IMR-90 (cell line): ENCODE measurements at regions not wholly inside any gene's neighbourhood (a gene's known extent, or its start where the extent isn't known, plus 50 kb on each side); places are given as distances from the start of the nearest gene placed in this dataset.
A peak's percentile ranks its signal among the peaks of the same experiment; 100 is the strongest.

ENCODE experiments used
- ATAC-seq: fragments of 200-7000 bp; cut with Tn5 transposase; 2 replicates; pipeline ENCODE4 v1.9.1; 2020; ENCODE audit warnings: low read depth, mild to moderate bottlenecking, moderate library complexity
- BruUV-seq: library from RNA; stranded (reverse); fragments of 400-500 nt; replicated peaks from 2 replicates; lab custom pipeline; 2021; lab: Mats Ljungman, UMichigan
- CTCF ChIA-PET: fragments of 300-600 bp; formaldehyde crosslinking; extraction: SDS; loops from one replicate; lab custom pipeline; 2021; ENCODE audit warnings: antibody characterized with exemption; lab: Yijun Ruan, JAX
- POLR2A ChIA-PET: fragments of 300-600 bp; sonication (Branson Sonifier 250); formaldehyde crosslinking; loops from one replicate; lab custom pipeline; 2022; ENCODE audit warnings: antibody characterized with exemption; ENCODE audit not compliant: unreplicated experiment; lab: Charles Lee
- DNase-seq: peaks from one replicate; pipeline ENCODE4 v3.0.0; 2013
- H2AFZ ChIP-seq: replicated peaks from 2 replicates; pipeline ENCODE3; 2013; ENCODE audit warnings: low read length, mild to moderate bottlenecking; ENCODE audit not compliant: poor library complexity
- H2AK5ac ChIP-seq: 2 replicates; pipeline ENCODE4 v1.6.1; 2013; ENCODE audit warnings: low read depth, low read length, inconsistent platforms
- H2AK9ac ChIP-seq: replicated peaks from 2 replicates; pipeline ENCODE3; 2013; ENCODE audit warnings: mild to moderate bottlenecking, low read depth, low read length, moderate library complexity; ENCODE audit not compliant: poor library complexity
- H2BK120ac ChIP-seq: 2 replicates; pipeline ENCODE4 v1.6.1; 2013; ENCODE audit warnings: low read depth, low read length, inconsistent platforms
- H2BK15ac ChIP-seq: 3 replicates; pipeline ENCODE4 v1.6.1; 2013; ENCODE audit warnings: low read depth, low read length, inconsistent platforms
- H2BK20ac ChIP-seq: 2 replicates; pipeline ENCODE4 v1.6.1; 2013; ENCODE audit warnings: low read depth, mild to moderate bottlenecking, inconsistent platforms, low read length, moderate library complexity
- H2BK5ac ChIP-seq: 2 replicates; pipeline ENCODE4 v1.6.1; 2013; ENCODE audit warnings: mild to moderate bottlenecking, low read depth, low read length, inconsistent platforms; ENCODE audit not compliant: poor library complexity, severe bottlenecking
- H3K14ac ChIP-seq: replicated peaks from 2 replicates; pipeline ENCODE4 v1.6.1; 2013; ENCODE audit warnings: low read depth, low read length, inconsistent platforms
- H3K18ac ChIP-seq: 2 replicates; pipeline ENCODE4 v1.6.1; 2013; ENCODE audit warnings: low read depth, low read length, control low read depth
- H3K23ac ChIP-seq: 2 replicates; pipeline ENCODE4 v1.6.1; 2013; ENCODE audit warnings: low read depth, low read length, inconsistent platforms
- H3K27ac ChIP-seq: 2 replicates; pipeline ENCODE4 v1.5.1; 2013; ENCODE audit warnings: mild to moderate bottlenecking, control low read depth, low read length; ENCODE audit not compliant: insufficient read depth
- H3K27me3 ChIP-seq: 2 replicates; pipeline ENCODE4 v1.6.1; 2013; ENCODE audit warnings: low read length; ENCODE audit not compliant: control insufficient read depth, insufficient read depth
- H3K36me3 ChIP-seq: 2 replicates; pipeline ENCODE4 v1.6.1; 2013; ENCODE audit warnings: low read length, mixed read lengths; ENCODE audit not compliant: control insufficient read depth, insufficient read depth
- H3K4ac ChIP-seq: 2 replicates; pipeline ENCODE4 v1.6.1; 2013; ENCODE audit warnings: low read depth, low read length, inconsistent platforms
- H3K4me1 ChIP-seq: 2 replicates; pipeline ENCODE4 v1.6.1; 2013; ENCODE audit warnings: low read length, mixed read lengths; ENCODE audit not compliant: control insufficient read depth, insufficient read depth
- H3K4me2 ChIP-seq: 2 replicates; pipeline ENCODE4 v1.6.1; 2013; ENCODE audit warnings: low read depth, mild to moderate bottlenecking, control low read depth, low read length, moderate library complexity
- H3K4me3 ChIP-seq: 2 replicates; pipeline ENCODE4 v1.5.1; 2013; ENCODE audit warnings: low read depth, mild to moderate bottlenecking, control low read depth, low read length, moderate library complexity; ENCODE audit not compliant: insufficient read depth
- H3K56ac ChIP-seq: 2 replicates; pipeline ENCODE4 v1.6.1; 2013; ENCODE audit warnings: low read length, inconsistent platforms; ENCODE audit not compliant: insufficient read depth; ENCODE audit errors: extremely low read depth
- H3K79me1 ChIP-seq, 2 experiments: 2 replicates each; pipeline ENCODE4 v1.6.1; 2013; ENCODE audit warnings: low read length in 2 of 2, inconsistent platforms in 1 of 2, low read depth in 1 of 2
- H3K9ac ChIP-seq: 2 replicates; pipeline ENCODE4 v1.6.1; 2013; ENCODE audit warnings: low read depth, low read length, control low read depth
- H3K9me1 ChIP-seq: 2 replicates; pipeline ENCODE4 v1.6.1; 2013; ENCODE audit warnings: low read length, inconsistent platforms; ENCODE audit not compliant: insufficient read depth
- H3K9me3 ChIP-seq: 2 replicates; pipeline ENCODE4 v1.6.1; 2013; ENCODE audit warnings: low read length; ENCODE audit not compliant: control insufficient read depth, insufficient read depth
- H4K20me1 ChIP-seq: 2 replicates; pipeline ENCODE4 v1.6.1; 2013; ENCODE audit warnings: low read length, inconsistent platforms; ENCODE audit not compliant: insufficient read depth
- H4K5ac ChIP-seq: 2 replicates; pipeline ENCODE4 v1.6.1; 2013; ENCODE audit warnings: mild to moderate bottlenecking, low read depth, low read length, control low read depth
- H4K8ac ChIP-seq, 2 experiments: 2 replicates each; pipeline ENCODE4 v1.6.1; 2013; ENCODE audit warnings: low read depth in 2 of 2, low read length in 2 of 2, control low read depth in 1 of 2, inconsistent platforms in 1 of 2
- H4K91ac ChIP-seq: 2 replicates; pipeline ENCODE4 v1.6.1; 2013; ENCODE audit warnings: low read depth, low read length, inconsistent platforms; ENCODE audit not compliant: insufficient read depth
- BHLHE40 ChIP-seq: fragments of 150-350 bp; IDR thresholded peaks from 2 replicates; pipeline ENCODE4 v1.6.1; 2016; ENCODE audit warnings: mild to moderate bottlenecking, low read depth, low read length
- MAFK ChIP-seq: IDR thresholded peaks from 2 replicates; pipeline ENCODE4 v1.6.1; 2012; ENCODE audit warnings: low read depth, low read length, improper control_type of control experiment
- SMC3 ChIP-seq: fragments of 150-350 bp; IDR thresholded peaks from 2 replicates; pipeline ENCODE4 v1.6.1; 2016; ENCODE audit warnings: low read depth, mild to moderate bottlenecking, antibody characterized with exemption, low read length, moderate library complexity
- WGBS, 2 experiments: methylation state at CpG; one replicate each; pipeline versions ENCODE4 v1.1.5 to v1.1.7; 2013; ENCODE audit warnings: missing lambda C conversion rate in 2 of 2; ENCODE audit not compliant: insufficient read length in 1 of 2; ENCODE audit errors: extremely low coverage in 2 of 2; 5-methylcytosine and 5-hydroxymethylcytosine counted together
- dilution Hi-C: fragments of 300-500 bp; cut with HindIII; formaldehyde crosslinking; loops from one replicate; pipeline ENCODE4 v1.14.3; 2018; ENCODE audit warnings: low sequenced_read_pairs; ENCODE audit not compliant: unreplicated experiment
- in situ Hi-C: fragments of 300-500 bp; cut with MboI; formaldehyde crosslinking; loops from 3 replicates; pipeline ENCODE4 v1.14.3; 2019; ENCODE audit warnings: low sequenced_read_pairs, inconsistent platforms, mixed read lengths
- intact Hi-C: fragments of 100-400 bp; cut with micrococcal nuclease; formaldehyde crosslinking; loops from 2 replicates; pipeline ENCODE4 v1.10.0; 2022
- TF ChIP-seq, protein P1 (sequence below): fragments of 150-350 bp; IDR thresholded peaks from 2 replicates; pipeline ENCODE4 v1.6.1; 2017; ENCODE audit warnings: mild to moderate bottlenecking, antibody characterized with exemption, low read length, low read depth

DNA sequence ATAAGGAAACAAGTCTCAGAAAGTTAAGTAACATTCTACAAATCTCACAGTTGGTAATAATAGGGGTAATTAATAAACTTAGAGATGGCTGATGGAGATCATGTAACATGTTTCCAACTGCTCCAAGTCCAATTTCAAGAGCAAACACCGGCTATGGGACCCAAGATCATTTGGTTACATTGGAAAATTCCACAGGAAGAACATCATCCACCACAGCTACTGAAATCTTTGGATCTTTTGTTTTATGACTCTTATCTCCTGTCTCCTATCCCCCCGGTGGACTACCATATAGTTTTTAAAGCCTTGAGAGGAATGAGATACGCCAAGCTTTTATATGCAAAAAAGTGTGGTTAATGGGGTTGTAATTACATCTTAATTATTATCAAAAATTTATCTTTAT is 216.1 kb downstream of the WNT5A start:
- TF ChIP-seq BHLHE40 (no peak), SMC3 (no peak), MAFK (no peak)
- TF ChIP-seq, protein P1, sequence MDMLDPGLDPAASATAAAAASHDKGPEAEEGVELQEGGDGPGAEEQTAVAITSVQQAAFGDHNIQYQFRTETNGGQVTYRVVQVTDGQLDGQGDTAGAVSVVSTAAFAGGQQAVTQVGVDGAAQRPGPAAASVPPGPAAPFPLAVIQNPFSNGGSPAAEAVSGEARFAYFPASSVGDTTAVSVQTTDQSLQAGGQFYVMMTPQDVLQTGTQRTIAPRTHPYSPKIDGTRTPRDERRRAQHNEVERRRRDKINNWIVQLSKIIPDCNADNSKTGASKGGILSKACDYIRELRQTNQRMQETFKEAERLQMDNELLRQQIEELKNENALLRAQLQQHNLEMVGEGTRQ, result no peak
- no CpG with 5 or more reads among the region's 3 CpGs for WGBS, 2 experiments
- BruUV-seq, result no TSS peak
- Histone ChIP-seq H3K14ac (peak overlapping the region; percentile 12; the same call in 1 of the 2 replicates), H3K9ac (no peak overlapping the region), H3K79me1 (no peaks in the 10 kb centered on the region), H3K36me3 (no peaks in the 10 kb centered on the region), H3K4me1 (peaks cover 22% of the 10 kb centered on the region), H4K91ac (no peak overlapping the region), H4K8ac (peak overlapping the region in 1 of 2 experiments; percentile 9; a peak in 2 of 4 replicates), H4K5ac (no peak overlapping the region), H2BK15ac (no peak overlapping the region; the same call in 2 of the 3 replicates), H3K9me1 (peaks cover 19% of the 10 kb centered on the region), H3K4me3 (no peak overlapping the region), H3K27ac (no peak overlapping the region), H2AK5ac (no peak overlapping the region), H3K4me2 (no peak overlapping the region), H3K23ac (no peak overlapping the region), H2AFZ (no peak overlapping the region), H4K20me1 (no peaks in the 10 kb centered on the region), H2BK5ac (peak overlapping the region; percentile 46), H2BK120ac (peak overlapping the region; percentile 4; the same call in 1 of the 2 replicates), H3K56ac (no peak overlapping the region), H3K4ac (peak overlapping the region; percentile 39; the same call in 1 of the 2 replicates), H3K27me3 (no peaks in the 10 kb centered on the region), H2AK9ac (no peak overlapping the region), H3K9me3 (no peaks in the 10 kb centered on the region), H3K18ac (no peak overlapping the region), H2BK20ac (peak overlapping the region; percentile 61; the same call in 1 of the 2 replicates)
- ChIA-PET POLR2A (no interaction called here), CTCF (interaction anchor here (0.6 to 0.9 kb wide), 2 partner anchors 145 to 288 kb away, joined by 3 read pairs; no protein-coding TSS in a partner anchor)
- intact Hi-C loops (no loop called here), dilution Hi-C loops (no loop called here), in situ Hi-C loops (loop anchor here (25.0 kb wide), 1 partner anchor 409 kb away; no protein-coding TSS in a partner anchor)
- ATAC-seq, result peak; percentile 13; the same call in 1 of the 2 replicates
- peak; percentile 79 for DNase-seq
